ENCODE measurements at regions not wholly inside any gene's neighbourhood (a gene's known extent, or its start where the extent isn't known, plus 50 kb on each side); places are given as distances from the start of the nearest gene placed in this dataset.

DNA sequence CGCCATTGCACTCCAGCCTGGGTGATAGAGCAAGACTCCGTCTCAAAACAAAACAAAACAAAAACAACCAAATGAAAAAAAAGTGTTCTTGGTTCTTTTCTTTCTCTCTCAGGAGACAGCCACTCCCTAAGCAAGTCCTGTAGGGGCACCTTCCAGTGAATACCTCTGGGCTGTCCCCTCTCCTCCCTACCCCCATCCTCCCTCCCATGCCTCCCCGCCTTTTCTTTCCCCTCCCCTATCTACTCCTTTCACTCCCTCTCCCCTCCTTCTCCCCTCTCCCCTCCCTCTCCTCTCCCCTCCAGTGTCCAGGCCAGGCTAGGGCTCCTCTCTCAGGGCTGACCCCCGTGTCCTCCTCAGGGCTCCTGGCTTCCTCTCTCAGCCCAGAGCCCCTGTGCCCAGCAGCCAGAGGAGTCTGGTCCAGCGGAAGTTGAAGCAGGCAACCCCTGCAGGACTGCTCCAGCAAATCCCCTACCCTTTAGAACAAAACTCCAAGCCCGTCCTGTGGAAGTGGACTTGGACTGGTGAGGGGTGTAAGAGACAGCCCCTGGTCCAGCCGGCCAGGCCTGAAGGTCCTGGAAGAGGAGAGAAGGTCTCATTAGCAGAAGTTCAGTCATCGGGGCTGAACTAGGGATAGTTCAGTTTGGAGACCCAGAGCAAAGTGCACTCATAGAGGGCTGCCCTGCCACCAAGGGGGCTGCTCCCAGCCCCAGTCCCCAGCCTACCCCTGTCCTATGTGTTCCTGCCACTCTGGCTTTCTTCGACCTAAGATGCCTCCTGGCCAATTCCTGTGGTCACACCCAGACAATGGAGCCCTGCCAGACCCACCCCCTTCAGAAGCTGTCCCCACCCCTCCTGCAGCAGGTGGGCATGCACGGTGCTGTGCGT is 79.8 kb upstream of the IQSEC1 start:
- DNase-seq (ENCODE audit: low spot score): no peak

DNA sequence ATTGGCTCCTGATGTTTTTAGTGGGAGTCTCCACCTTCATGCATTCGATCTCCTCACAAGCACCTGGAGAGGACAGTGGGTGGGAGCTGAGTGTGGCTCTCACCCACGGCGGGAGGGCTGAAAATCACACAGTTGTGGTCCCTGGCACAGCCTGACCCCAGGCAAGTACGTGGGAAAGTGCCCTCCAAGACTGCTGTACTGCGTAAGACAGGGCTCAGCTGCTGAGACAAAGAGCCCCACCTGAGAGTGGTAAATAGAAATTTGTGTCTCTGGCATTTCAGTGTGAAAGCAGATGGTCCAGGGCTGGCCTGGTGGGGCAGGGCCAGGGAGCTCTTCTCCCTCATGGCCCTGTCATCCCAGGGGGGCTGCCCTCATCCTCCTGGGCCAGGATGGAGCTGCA is 77.4 kb upstream of the IQSEC1 start:
- no peak for DNase-seq (ENCODE audit: low spot score)

DNA sequence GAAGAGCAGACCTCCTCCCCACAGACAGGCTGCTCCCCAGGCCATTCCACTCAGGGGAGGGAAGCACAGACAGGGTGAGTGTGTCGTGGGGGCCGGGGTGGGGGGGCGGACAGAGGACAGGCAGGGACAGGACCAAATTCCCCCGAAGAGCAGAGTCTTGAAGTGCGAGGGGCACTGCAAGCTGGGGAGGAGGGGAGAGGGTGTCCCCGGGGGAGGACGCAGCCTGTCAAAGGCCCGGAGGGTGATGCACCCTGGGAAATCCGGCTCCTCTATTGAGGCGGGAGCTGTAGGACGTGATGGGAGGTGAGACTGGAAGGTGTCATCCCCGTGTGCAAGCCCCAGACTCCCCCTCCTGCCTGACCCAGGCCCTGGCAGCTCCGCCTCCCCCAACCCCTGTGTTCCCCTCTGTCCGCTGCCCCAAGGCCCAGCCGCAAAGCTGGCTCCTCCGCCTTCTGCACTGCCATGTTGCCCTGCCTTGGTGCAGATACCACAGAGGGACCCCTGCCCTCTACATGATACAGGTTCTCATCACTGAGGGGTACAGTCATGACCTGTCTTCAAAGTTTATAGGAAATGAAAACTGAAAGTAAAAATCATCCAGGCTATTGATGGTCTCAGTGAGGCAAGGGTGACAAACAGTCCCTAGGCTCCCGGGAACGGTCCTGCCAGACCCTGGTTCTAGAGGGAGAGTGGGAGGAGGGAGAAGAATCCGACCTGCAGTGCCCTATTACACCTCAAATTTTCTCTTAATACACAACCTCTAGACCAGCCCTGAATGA is 76.3 kb upstream of the IQSEC1 start:
- DNase-seq (ENCODE audit: low spot score): no peak

DNA sequence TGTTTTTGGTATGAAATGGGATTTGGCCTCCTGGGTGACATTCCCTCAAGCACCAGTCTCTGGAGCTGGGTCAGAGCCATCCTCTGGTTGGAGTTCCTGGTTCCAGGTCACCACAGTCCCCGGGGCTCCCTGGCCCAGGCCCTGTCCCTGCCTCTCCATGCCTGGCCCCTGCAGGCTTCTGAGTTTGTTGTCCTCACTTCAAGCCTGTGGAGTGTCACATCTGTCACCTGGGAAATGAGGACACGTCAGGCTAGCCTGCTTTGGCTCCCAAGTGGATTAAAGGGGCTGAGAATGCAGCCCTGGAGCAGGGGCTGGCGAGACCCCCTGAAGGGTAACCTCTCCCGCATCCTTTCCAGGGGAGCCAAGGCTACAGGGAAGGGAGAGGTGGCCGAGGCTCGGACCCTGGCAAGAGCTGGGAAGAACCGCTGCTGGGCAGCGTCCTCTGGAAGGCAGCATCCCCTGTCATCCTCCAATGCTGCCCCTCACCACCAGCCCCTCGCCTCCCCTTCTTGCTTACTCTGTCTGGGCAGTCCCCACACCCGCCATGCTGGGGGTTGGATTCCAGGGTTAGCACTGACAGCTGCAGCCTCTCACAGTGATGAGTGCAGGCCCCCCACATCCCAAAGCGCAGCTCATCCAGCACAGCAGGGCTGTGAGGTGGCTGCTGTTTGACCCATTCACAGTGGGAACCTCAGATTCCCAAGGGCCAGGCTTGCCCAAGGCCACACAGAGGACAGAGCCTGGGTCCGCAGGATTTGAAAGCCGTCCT is 75.5 kb upstream of the IQSEC1 start:
- no peak for DNase-seq (ENCODE audit: low spot score)

DNA sequence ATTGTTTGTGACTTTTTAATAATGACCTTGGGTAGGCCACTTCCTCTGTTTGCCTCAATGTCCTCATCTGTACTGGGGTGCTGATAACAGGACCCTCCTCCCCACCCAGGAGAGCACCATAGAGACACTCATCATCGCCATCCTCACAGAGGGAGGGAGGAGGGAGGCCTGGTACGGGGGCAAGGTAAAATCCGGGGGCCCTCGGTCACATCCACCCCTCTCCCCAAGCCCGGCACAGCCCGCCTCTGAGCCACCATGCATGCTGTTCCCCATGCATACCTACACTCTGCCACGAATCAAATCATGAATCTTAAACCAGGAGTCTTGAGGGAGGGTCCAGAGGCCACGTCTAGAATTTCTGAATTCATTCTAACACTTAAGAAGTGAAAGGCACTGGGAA is 74.9 kb upstream of the IQSEC1 start:
- DNase-seq (ENCODE audit: low spot score): no peak

DNA sequence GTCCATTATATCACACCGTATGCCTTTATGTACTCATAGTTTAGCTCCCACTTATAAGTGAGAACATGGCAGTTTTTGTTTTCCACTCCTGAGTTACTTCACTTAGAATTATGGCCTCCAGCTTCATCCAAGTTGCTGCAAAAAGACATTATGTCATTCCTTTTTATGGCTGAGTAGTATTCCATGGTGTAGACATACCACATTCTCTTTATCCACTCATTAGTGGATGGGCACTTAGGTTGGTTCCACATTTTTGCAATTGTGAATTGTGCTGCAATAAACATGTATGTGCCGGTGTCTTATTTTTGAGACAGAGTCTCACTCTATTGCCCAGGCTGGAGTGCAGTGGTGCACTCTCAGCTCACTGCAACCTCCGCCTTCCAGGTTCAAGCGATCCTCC is 74.1 kb upstream of the IQSEC1 start:
- DNase-seq (ENCODE audit: low spot score): no peak

DNA sequence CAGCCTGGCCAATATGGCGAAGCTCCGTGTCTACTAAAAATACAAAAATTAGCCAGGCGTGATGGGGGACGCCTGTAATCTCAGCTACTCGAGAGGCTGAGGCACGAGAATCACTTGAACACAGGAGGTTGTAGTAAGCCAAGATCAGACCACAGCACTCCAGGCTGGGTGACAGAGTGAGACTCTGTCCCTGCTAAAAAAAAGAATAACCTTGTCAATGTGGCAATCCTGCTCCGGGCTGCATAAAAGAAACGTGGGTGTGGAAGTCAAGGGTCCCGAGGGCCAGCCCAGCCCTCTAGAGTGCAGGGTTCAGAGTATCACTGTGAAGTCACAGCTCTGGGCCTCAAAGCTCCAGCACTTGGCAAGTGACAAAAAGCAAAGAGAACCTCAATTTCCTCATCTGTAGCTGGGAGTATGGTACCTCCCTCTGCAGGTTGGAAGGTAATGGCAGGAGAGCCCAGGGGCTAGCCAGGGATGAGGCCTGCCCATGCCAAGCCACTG is 73.5 kb upstream of the IQSEC1 start:
- DNase-seq (ENCODE audit: low spot score): no peak

DNA sequence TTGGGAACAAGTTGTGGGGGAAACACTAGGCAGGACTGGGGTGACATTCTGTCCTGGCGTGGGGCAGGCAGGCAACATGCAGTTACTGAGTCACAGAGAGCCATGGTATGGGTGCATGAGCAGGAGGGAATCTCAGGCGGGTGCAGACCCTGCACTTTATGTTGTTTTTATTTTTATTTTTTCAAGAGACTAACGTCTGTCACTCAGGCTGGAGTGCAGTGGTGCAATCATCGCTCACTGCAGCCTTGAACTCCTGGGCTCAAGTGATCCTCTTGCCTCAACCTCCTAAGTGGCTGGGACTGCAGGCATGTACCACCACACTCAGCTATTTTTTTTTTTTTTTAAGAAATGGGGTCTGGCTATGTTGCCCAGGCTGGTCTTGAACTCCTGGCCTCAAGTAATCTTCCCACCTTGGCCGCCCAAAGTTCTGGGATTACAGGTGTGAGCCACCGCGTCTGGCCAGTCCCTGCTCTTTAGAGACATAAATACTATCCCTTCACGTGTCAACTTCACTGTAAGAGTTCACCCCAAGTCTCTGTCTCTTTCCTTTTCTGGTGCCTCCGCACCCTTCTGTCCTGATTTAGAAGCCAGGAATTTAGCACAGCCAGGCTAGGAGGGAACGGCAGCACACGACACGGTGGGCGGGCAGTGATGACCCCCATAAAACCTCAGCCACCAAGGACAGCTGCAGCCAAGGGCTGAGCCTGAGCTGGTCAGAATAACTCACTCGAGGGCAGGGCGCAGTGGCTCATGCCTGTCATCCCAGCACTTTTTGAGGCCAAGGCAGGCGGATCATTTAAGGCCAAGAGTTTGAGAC is 72.8 kb upstream of the IQSEC1 start:
- DNase-seq (ENCODE audit: low spot score): no peak

DNA sequence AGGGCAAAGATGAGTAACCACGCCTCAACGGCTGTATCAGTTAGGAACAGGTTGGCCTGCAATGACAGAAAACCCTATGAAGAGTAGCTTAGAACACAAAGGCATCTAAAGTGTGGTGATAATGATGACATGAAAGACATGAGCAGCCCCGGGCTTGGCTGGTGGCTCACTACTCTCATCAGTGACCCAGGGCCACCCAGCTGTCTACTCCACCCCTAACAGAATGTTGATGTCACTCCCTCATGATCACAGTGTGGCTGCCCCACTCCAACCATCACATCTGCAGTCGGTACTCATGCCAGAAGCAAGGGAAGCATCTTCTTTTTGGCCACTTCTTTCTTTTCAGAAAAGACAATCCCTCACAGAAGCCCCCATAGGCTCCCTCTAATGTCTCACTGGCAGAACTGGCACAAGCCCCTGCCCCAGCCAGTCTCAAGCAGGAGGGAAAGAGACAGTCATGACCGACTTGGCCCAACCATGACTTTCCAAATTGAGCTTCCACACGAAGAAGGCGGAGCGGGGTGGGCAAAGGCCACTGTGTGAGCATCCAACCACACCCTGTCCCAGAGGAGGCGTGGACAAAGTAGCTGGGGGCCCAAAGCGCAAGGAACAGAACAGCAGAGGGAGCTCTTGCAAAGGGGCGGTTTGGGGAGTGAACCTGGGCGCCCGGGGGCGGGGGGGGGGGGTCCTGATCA is 72.0 kb upstream of the IQSEC1 start:
- DNase-seq (ENCODE audit: low spot score): no peak

DNA sequence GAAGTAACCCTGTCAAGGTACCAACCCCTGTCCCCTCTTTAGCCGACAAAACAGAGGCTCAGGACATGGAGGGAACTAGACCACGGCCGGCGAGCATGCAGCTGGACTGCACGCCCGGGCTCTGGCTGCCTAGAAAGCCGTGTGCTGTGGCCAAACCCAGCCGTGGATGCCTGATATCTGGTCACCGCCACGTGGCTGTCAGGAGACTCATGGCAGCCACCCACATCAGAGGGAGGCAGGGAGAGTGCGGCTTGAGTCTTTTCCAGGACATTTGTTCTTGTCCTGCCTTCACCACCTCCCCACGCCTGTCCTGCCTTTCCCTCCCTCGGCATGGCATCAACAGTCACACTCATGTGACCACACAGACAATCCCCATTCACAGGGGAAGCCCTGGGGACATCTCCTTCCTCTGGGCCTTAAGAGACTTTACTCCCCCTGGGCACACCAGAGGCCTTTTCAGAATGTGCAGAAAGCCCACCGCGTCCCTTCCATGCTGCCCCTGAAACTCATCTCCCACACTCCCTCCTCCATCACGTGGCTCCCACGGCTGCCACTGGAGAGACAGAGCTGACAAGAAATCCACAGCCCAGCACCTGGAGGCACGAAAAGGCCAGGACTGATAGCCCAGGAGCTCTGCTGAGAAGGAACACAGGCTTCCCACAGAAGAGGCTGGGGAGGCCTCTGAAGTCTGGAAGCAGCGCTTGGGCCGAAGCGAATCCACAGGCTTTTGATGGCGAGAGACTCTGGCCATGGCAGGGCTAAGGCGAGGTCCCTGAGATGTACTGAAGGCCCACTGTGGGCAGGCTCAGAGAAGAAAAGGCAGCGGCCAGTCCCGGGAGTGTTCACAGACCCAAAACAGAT is 71.2 kb upstream of the IQSEC1 start:
- no peak for DNase-seq (ENCODE audit: low spot score)

DNA sequence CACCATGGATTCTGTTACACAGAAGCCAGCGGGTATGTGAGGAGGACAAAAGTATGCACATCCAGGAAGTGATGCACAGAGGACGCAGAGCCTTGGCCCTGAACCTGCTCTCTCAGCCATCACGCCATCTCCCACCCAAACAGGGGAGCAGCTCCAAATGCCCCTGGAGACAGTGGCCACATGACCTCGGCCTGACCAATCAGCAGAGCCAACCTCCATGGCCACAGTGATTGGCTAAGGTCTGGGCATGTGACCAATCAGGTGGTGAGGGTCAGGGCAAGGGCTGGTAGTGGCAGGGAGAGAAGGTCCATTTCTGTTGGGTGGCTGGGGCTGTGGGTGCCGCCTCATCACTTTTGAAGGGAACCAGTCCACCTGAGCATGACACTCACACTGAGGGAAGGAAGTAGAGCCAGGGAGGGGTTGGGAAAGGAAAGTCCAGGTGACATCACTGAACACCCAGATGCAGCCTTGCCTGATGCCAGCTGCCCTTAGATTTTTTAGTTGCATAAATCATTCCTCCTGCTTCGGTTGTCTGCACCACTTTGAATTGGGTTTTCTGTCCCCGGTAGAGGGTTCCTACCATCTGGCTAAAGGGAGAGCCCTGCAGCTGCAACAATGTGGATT is 70.3 kb upstream of the IQSEC1 start:
- no peak for DNase-seq (ENCODE audit: low spot score)

DNA sequence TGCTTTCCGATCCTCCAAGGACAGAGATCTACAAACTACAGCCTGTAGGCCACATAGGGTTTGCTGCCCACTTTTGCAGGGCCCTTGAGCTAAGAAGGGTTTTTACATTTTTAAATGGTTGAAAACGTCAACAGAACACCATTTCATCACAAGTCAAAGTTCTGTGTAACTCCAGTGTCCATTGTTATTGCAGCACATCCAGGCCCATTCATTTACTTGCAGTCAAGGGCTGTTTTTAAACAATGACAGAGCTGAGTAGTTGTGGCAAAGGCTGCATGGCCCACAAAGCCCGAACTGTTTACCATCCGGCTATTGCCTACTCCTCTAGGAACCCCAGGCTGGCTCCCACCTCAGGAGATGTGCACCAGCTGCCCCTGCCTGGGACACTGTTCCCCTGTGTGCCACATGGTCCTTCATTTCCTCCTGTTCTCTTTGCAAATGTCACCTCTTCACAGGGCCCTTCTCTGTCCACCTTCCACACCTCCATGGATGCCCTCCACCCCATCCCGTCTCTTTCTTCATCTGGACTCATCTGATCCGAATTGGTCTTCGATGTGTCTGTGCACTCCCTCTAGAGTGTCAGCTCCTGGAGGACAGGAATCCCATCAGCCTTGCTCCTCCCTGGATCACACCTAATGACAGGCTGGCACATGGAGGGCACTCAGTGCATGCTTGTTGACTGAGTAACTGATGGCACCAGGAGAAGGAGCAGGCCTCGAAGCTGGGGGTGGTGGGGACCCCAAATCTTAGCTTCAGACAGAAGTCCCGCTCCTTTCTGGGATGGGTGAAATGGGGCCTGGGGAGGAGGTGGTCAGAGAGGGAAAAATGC is 69.5 kb upstream of the IQSEC1 start:
- no peak for DNase-seq (ENCODE audit: low spot score)

DNA sequence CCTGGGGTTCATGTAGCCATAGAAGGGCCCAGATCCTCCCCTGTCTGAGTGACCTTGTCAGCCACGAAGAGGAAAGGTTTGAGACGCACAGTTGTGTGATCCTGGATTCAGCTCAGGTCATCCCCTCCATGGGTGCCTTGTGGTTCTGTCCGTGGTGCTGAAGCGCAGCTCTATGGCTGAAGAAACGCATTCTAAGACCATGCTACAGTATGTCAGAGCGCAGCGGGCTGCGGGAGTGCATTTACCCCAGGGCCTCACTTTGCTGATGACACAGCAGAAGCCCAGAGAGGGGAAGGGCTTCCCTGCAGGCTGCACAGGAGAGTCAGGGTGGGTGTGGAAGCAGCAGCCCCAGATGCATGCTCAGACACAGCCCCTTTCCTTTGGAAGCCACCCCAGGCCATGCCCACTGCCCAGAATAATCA is 68.8 kb upstream of the IQSEC1 start:
- DNase-seq (ENCODE audit: low spot score): no peak

DNA sequence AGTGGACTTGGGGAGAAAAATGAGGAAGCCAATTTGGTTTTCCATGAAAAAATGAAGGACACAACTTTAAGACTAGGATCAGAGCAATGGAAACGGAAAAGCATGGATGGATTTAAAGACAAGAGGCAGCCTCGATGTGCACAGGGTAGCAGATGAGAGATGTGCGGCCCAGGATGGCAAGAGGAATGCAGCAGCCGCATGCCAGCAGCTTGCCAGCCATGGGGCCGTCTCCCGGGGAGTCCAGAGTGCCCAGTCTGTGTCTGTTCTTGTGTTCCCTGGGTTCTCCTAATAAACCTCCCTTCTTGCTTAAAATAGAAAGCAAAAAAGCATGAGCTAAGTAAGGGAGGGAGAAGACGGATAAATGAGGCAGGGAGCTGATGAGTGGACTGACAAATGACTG is 68.0 kb upstream of the IQSEC1 start:
- no peak for DNase-seq (ENCODE audit: low spot score)

DNA sequence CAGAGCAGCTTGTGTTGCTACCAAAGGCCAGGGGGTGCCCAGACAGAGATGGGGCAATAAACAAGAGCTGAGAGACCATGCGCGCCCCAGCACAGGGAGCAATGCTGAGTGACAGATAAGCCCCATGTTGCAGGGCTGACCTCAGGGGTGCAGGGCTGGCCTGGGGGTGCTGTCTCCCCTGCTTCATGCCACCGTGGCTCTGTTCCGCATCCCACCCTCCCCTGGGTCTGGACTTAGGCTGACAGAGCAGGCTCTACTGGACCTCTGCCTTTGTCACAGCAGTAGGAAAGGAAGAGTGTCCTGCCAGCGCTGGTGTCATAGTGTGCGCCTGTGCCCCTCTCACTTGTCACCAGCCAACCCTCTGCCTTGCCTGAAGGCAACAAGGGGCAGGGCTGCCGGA is 67.4 kb upstream of the IQSEC1 start:
- DNase-seq (ENCODE audit: low spot score): no peak

DNA sequence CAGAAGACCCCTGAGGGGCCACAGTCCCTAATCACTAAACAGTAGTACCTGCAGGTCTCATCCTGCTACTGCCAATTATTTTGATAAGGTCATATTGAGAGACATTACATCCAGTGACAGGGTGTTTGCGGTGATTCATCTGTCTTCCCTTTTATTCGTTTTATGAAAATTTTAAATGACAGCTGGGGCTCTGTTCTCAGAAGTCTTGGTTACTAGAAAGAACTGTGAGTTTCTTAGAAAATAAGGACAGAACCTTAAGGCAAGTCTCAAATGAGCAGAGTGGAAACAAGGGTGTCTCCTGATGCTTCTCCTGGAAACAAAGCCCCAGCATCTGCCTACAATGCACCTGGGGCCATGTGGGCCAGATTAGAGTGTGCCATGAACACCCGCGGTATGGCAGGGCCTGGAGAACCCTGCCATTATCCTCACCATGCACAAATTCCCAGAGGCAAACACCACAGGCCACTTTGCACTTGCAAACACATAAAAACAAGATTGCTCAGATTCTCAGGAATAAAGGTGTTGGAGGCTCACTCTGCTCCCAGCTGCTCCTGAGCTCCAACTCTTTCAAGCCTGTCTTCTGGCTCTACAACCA is 66.3 kb upstream of the IQSEC1 start:
- no peak for DNase-seq (ENCODE audit: low spot score)

DNA sequence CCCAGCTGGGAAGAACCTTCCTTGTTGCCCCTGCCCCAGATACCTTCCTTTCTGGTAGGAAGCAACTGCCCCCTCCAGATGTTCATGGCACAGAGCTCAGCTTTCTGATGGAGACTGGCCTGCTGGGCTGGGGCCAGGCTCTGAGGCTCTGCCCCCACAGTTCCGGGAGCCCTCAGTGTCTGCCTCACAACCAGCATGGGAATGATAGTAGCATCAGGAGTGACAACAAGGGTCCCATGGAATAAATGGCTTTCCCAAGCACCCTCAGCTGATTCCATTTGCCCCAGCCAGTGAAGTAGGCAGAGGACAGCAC is 65.6 kb upstream of the IQSEC1 start:
- no peak for DNase-seq (ENCODE audit: low spot score)
